GM19438 (cell line): ENCODE measurements at regions not wholly inside any gene's neighbourhood (a gene's known extent, or its start where the extent isn't known, plus 50 kb on each side); places are given as distances from the start of the nearest gene placed in this dataset.

Experiments
- ATAC-seq: cut with Tn5 transposase; IDR thresholded peaks from one replicate; pipeline ENCODE4 v1.9.1; 2021; ENCODE audit warnings: low read depth; ENCODE audit not compliant: unreplicated experiment

DNA sequence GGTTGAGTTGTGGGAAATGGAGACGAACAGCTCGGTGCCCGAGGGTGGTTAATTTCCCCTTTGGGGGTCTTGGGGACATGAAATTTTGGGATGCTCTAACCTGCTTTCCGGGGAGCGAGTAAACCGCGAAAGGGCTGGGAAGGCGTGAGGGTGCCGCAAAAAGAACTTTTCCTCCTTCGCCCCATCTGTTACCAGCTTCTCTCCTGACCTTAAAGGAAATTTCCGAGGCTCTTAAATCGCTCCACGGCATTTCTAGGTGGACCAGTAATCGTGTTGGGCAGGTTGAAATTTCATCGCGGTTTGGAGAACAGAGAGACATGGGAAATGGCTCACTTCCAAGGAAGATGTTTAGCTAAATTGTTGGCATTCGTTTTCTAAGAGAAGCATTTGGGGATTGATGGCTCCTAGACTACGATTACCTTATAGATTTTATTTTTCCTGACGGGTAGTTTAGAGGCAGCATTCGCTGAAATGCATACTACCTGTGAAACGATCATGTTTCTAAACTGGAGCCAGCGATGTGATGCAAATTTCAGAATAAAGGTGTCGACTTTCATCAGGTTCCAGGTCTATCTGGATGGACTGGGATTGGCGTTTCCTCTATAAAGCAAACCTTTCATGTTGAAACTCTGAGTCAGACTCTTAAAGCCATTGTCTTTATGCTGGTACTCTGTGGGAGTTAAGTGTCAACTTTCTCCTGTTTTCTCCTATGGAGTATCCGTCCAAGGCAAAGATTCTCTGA lies 414.5 kb downstream of the PCNX1 start:
- ATAC-seq: no peak

DNA sequence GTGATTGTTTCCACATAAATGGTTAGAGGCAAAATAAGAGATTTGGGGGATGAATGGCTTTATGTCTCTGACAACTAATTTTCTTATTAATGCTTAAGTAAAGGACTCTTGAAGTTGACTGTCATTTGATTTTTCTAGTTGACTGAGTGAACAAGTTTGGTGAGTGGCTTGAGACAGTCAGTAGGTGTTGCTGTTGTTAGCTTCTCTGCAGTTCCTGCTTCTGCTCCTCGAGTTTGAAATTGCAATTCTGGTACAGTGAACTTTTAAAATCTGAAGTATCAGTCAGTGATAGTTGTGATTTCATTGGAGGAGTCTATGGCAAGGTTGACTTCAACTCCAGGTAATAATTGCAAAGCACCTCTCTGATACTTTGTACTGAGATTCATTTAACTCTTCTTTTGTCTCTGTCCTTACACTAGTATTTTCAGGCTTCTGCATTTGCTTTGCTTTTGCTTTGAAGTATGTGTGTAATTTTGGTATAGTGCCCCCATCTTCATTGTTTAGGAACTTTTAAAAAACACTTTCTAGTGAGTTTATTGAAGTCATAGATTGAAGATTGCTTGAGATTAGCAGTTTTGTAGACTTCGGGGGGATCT lies 415.5 kb downstream of the PCNX1 start:
- no peak for ATAC-seq

- no peak for ATAC-seq
Measured at GRCh38 chr14:71324767-71325272, 417.6 kb downstream of the PCNX1 start.

DNA sequence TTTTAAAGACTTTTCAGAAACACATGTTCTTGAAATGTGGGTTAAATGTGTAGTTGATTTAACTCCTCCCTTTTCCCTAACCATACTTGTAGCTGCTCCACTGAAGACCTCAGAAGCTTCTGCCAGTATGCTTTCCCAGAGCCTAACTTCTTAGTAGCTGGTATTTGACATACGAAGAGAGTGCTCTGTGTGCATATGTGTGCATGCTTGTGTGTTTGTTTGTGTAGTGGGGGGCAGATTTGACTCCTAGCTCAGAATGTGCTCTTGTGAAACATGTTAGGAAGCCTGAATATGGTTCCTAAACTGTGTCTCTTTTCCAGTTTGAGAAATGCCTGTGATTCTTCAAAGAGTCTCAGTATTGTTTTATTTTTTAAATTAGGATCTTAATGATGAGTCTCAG lies 420.4 kb downstream of the PCNX1 start:
- no peak for ATAC-seq

DNA sequence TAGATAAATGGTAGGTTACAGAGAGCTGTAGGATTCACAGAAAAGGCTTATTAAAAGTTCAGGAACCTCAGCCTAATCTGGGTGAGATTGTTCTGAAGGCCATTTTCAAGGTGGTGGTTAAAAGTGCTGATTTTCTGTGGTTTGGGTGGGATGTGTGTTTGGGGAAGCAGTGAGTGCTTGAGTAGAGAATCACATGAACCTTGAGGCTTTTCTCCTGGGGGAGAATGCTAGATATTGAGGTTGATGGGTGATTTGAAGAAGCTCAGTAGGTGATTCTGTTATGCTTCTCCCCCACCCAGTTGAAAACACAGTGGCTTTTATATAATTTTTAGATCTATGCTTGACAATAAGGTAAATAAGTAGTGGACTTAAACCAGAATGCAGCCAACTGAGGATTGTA lies 420.9 kb downstream of the PCNX1 start:
- no peak for ATAC-seq

GRCh38 chr14:71328954-71329353 lies 421.7 kb downstream of the PCNX1 start:
- ATAC-seq: no peak

GRCh38 chr14:71331403-71331802 lies 424.1 kb downstream of the PCNX1 start:
- ATAC-seq: no peak

- no peak for ATAC-seq
Measured at GRCh38 chr14:71332476-71332875, 425.2 kb downstream of the PCNX1 start.

DNA sequence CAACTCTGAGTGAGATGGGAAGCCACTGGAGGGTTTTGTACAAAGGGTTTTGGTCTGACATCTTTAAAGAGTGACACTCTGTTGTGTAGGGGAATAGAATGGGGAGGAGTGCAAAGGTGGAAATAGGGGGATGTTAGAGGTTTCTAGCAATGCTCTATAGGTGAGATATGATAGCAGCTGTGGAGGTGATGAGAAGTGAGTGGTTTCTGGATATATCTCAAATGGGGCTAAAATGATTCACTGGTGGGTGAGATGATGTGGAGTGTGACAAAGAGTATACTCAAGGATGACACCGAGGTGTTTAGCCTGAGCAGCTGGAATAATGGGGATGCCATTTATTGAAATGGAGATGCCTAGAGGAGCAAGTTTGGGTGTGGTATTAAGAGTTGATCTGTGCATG lies 426.4 kb downstream of the PCNX1 start:
- ATAC-seq: no peak

- ATAC-seq: no peak
Measured at GRCh38 chr14:71336489-71337192, 429.4 kb downstream of the PCNX1 start.

DNA sequence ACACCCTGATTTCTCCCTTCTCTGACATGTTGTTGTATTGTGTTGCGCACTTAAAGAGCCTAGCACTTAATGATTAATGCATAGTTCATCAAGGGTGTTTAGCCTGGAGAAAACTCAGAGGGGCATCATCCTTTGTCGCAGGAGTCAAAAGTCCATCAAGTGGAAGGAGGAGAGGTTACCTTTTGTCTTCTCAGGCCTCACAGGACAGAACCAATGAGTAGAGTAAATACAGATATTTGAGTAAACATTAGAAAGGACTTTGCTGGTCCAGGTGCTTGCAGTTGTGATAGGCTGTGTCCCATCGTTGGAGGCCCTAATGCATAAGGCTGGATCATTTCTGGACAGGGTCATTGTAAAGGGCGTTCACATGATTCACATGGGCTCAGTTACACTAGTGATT lies 430.9 kb downstream of the PCNX1 start:
- no peak for ATAC-seq

DNA sequence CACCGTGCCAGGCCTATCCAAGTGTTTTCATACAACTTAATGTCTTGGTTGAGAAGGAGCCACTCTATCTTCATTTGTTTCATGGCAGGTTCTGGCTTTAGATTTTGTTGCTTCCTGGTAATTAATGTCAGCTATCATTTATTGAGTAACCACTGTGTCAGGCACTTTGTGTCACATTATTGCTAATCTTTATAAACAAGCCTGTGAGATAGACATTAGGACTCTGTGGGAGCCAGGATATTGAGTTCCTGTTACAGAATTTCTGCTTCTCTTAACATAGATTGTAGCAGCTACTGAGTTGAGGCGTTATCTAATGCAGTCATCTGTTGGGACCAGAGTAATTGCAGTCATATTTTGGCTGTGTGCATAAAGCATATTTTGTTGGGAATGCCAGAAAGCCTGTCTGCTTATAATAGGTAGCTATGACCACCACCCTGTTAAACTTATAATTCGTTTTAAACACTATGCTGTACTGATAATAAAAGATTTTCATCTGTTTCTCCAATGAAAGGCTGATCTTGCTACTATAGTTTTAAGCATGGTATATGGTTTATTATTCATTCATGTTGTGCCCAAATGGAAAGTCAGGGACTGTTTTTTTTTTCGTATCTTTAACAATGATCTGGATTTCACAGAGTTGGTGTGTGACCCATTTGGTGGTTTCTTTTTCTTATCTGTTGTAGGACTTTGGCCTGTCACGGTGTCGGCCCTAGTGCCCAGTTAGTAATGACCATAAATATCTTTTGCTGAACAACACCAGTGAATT lies 432.6 kb downstream of the PCNX1 start:
- ATAC-seq: no peak

DNA sequence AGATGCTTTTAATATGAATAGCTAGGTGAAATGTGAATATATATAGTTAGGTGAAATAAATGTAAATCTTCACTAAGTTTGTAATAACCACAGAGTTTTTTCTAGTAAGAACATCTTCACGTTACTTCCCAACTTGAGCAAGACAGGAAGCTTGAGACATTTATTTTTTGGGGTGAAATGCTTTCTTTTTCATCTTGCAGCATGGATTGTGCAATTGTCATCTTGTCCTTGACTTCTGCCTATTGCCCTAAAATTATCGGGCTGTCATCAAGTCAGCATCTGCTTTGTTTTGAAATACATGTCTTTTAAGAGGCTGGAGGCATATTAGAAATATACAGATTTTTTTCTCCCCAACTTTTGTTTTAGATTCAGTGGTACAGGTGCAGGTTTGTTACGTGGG lies 433.9 kb downstream of the PCNX1 start:
- no peak for ATAC-seq

GRCh38 chr14:71343724-71344123 lies 436.5 kb downstream of the PCNX1 start:
- no peak for ATAC-seq

GRCh38 chr14:71344506-71344905 lies 437.2 kb downstream of the PCNX1 start:
- ATAC-seq: no peak

DNA sequence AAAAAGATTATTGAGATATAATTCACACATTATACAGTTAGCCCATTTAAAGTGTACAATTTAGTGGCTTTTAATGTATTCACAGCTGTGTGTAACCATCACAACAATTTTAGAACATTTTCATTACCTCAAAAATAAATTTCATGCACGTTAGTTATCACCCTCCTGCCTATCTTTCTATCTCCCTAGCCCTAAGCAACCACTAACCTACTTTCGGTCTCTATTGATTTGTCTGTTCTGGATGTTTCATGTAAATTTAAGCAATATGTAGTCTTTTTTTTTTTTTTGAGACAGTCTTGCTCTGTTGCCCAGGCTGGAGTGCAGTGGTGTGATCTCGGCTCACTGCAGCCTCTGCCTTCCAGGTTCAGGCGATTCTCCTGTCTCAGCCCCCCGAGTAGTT lies 439.4 kb downstream of the PCNX1 start:
- ATAC-seq: no peak

GRCh38 chr14:71348394-71348793 lies 441.1 kb downstream of the PCNX1 start:
- no peak for ATAC-seq

GRCh38 chr14:71348817-71349216 lies 441.6 kb downstream of the PCNX1 start:
- no peak for ATAC-seq

GRCh38 chr14:71354142-71354541 lies 446.9 kb downstream of the PCNX1 start:
- no peak for ATAC-seq

DNA sequence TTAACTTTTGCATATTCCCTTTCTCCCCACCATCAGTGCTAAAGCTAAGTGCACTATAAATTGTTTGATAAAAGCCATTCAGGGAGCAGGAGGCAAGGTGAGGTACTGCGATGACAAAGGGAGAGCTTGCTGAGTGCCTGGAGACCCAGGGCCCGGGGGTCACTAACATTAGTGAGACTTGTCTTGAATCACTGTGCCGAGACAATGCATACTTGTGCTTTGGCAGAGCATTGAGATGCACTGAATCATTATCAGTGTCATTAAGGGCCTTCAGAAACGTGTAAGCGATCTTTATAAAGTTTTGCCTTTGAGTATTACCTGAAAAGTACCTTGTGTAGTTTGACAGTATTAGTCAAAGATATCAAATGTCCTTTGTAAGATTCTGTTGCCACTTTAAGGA lies 447.5 kb downstream of the PCNX1 start:
- ATAC-seq: no peak
